Esophagus (tissue), 2 donors: ENCODE measurements at regions not wholly inside any gene's neighbourhood (a gene's known extent, or its start where the extent isn't known, plus 50 kb on each side); places are given as distances from the start of the nearest gene placed in this dataset.

Source experiments
- H3K27ac ChIP-seq, 2 donors: one replicate each; pipeline ENCODE4 v1.5.1; 2013; ENCODE audit warnings: low read depth in 2 of 2, mild to moderate bottlenecking in 2 of 2, inconsistent platforms in 1 of 2, low read length in 1 of 2, moderate library complexity in 1 of 2
- H3K27me3 ChIP-seq, 2 donors: one replicate each; pipeline ENCODE4 v1.6.1; 2013; ENCODE audit warnings: low read length in 2 of 2, control low read depth in 1 of 2, mild to moderate bottlenecking in 1 of 2; ENCODE audit not compliant: insufficient read depth in 2 of 2, control insufficient read depth in 1 of 2
- H3K36me3 ChIP-seq, 2 donors: one replicate each; pipeline ENCODE4 v1.6.1; 2013; ENCODE audit warnings: low read length in 1 of 2; ENCODE audit not compliant: control insufficient read depth in 2 of 2, insufficient read depth in 2 of 2
- H3K4me1 ChIP-seq, 2 donors: one replicate each; pipeline ENCODE4 v1.6.1; 2013; ENCODE audit warnings: low read length in 1 of 2; ENCODE audit not compliant: control insufficient read depth in 2 of 2, insufficient read depth in 2 of 2
- H3K4me3 ChIP-seq, 2 donors: one replicate each; pipeline ENCODE4 v1.5.1; 2013; ENCODE audit warnings: low read length in 2 of 2, mild to moderate bottlenecking in 2 of 2, low read depth in 1 of 2, moderate library complexity in 1 of 2
- H3K9me3 ChIP-seq, 2 donors: one replicate each; pipeline ENCODE4 v1.6.1; 2013; ENCODE audit warnings: mild to moderate bottlenecking in 2 of 2, low read depth in 1 of 2, low read length in 1 of 2, moderate library complexity in 1 of 2; ENCODE audit not compliant: control insufficient read depth in 2 of 2, insufficient read depth in 1 of 2
- WGBS, 2 donors: extraction: QIAGEN DNeasy Blood & Tissue Kit; methylation state at CpG; one replicate each; pipeline ENCODE4 v1.1.7; 2013; 5-methylcytosine and 5-hydroxymethylcytosine counted together
- donor health status: healthy with polysubstance abuse.
- donor health status: Bipolar disorder and iron deficiency.

DNA sequence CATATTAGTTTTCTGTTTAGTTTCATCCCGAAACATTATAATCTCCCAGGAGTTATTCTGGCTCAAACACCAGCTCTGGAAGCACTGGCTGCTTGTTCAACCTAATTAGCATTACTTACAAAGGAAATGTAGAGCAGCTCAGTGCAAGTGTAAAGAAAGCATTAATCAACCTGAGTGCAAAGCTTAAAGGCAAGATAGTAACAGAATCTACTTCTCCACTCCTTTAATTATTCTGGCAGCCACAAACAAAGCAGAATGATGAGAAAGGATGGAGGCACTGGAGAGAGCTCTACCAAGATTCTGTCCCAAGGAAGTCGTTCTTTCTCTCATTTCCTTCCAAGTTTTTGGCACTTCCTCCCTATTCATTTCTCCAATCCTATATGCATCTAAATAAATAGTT lies 1384.0 kb downstream of the ZPLD1 start:
- no peaks in the 10 kb centered on the region for H3K9me3 ChIP-seq
- no peak overlapping the region for H3K27ac ChIP-seq
- H3K36me3 ChIP-seq = no peaks in the 10 kb centered on the region
- no peaks in the 10 kb centered on the region for H3K27me3 ChIP-seq
- H3K4me1 ChIP-seq = no peaks in the 10 kb centered on the region
- 21 to 36% methylated on average over 2 of the region's 2 CpGs for WGBS, 2 donors
- H3K4me3 ChIP-seq = no peak overlapping the region

DNA sequence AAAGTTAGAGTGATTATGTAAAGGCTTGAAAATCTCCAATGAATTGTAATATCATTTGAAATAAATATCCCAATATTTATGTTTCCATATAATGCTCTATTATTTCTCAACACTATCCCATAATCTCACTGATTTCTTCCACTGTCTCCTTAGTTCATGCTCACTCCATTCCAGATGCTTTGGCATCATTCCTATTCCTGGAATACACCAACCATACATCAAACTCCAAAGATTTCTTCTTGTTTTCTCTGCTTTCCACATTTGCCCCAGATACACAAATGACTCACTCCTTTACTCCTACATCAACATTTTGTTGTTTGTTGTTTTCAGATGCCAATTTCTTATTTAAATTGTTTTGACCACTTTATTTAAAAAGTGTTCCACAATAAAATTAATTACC lies 1390.8 kb downstream of the ZPLD1 start:
- H3K4me1 ChIP-seq = no peaks in the 10 kb centered on the region
- no peaks in the 10 kb centered on the region for H3K9me3 ChIP-seq
- no peaks in the 10 kb centered on the region for H3K36me3 ChIP-seq
- H3K27me3 ChIP-seq = no peaks in the 10 kb centered on the region
- no peak overlapping the region for H3K4me3 ChIP-seq
- no peak overlapping the region for H3K27ac ChIP-seq

DNA sequence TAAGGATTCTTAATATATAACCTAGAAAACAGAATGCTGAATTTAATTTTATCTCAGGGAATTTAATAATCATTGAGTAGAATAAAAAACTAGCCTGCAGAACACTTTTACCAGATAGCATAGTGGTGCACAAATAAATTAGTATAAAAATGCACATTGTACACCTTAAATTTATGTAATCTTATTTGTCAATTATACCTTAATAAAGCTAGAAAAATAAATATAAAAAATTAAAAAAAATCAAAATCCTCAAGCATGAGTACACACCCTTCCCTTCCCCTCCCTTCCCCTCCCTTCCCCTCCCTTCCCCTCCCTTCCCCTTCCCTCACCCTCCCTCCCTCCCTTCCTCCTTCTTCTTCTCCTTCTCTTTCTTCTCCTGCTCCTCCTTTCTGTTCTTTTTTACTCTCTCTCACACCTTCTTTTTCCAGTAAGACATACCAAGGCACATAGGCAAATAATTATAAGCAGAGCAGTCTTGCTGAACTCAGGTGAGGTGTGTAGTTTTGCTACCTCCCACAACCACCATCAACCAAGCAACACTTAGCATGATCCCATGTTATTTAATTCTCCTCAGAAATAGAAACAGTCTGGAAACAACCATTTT lies 1395.0 kb downstream of the ZPLD1 start:
- Histone ChIP-seq H3K9me3 (no peaks in the 10 kb centered on the region), H3K27ac (no peak overlapping the region), H3K27me3 (no peaks in the 10 kb centered on the region), H3K36me3 (no peaks in the 10 kb centered on the region), H3K4me3 (no peak overlapping the region), H3K4me1 (no peaks in the 10 kb centered on the region)

DNA sequence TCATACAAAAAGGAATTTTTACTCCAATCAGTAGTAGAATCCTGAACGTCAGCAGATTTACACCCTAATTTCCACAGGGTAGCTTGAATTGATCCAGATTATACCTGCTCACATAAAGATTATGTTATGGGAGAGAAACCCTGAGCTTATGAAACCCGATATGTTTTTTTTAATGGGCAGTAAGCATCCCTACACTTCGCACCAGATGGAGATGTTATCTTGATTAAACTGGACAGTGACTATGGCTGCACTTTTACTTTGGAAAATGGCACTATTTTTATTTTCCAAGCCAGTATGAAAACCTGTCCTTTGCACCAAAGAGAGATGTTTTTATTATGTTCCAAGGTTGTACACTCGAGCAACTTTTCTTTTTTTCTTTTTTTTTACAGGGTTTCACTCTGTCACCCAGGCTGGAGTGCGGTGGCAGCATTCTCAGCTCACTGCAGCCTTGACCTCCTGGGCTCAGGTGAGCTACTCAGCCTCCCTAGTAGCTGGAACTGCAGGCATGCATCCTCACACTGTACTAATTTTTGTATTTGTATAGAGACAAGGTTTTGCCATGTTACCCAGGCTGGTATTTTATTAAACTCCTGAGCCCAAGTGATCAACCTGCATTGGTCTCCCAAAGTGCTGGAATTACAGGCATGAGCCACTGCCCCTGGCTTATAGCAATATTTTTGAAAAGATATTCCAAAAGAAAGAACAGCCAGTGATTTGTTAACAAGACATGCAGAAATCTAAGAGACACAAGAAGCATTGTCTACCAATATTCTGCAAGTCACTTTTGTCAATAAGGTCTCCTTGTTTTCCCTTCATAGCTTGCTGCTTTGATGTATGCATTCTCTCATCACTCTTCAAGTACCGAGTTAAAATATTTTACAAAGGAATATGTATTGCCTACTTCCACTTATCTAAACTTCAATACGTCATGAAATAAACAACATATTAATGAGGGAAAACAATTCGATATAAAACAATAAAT lies 1412.6 kb downstream of the ZPLD1 start:
- 70 to 76% methylated on average over 8 of the region's 8 CpGs for WGBS, 2 donors
- Histone ChIP-seq H3K36me3 (no peaks in the 10 kb centered on the region), H3K27me3 (no peaks in the 10 kb centered on the region), H3K27ac (no peak overlapping the region), H3K4me1 (no peaks in the 10 kb centered on the region), H3K4me3 (no peak overlapping the region), H3K9me3 (no peaks in the 10 kb centered on the region)

DNA sequence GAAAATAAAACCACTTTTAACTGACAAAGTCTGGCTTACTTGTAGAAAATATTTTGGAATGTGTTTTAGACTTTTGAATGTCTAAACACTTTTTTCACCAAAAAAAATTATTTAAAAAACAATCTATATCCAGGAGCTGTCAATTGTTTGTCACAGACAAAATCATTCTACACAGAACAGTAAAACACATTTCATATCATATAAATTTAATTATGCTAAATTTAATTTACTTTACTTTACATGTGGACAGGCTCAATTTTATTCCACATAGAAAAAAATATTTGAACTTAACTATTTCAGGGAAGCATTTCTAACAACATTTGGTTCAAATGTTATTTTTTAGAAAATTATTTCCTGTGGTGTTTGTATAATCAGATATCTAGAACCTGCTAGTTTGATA lies 1417.0 kb downstream of the ZPLD1 start:
- no peaks in the 10 kb centered on the region for H3K36me3 ChIP-seq
- H3K27me3 ChIP-seq = no peaks in the 10 kb centered on the region
- no peaks in the 10 kb centered on the region for H3K9me3 ChIP-seq
- no peak overlapping the region for H3K4me3 ChIP-seq
- H3K4me1 ChIP-seq = no peaks in the 10 kb centered on the region
- H3K27ac ChIP-seq = no peak overlapping the region

DNA sequence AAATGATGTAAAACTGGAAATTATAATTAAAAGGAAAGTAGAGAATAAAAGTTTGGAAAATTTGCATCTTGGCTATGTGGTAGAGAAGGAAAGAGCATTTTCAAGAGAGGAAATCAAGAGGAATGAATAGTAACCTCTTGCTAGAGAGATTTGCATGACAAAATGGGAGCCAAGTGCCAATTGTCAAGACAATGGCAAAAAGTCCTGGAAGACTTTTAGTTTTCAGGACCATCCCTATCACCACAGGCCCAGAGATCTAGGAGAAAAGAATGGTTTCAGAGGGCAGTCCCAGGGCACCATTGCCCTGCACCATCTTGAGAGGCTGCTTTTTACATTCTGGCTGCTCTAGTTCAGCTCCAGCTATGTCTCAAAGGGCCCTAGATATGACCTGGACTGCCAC lies 1427.6 kb downstream of the ZPLD1 start:
- Histone ChIP-seq H3K4me3 (no peak overlapping the region), H3K36me3 (no peaks in the 10 kb centered on the region), H3K27ac (no peak overlapping the region), H3K9me3 (peaks cover 5% of the 10 kb centered on the region in 2 donors), H3K4me1 (no peaks in the 10 kb centered on the region), H3K27me3 (no peaks in the 10 kb centered on the region)

DNA sequence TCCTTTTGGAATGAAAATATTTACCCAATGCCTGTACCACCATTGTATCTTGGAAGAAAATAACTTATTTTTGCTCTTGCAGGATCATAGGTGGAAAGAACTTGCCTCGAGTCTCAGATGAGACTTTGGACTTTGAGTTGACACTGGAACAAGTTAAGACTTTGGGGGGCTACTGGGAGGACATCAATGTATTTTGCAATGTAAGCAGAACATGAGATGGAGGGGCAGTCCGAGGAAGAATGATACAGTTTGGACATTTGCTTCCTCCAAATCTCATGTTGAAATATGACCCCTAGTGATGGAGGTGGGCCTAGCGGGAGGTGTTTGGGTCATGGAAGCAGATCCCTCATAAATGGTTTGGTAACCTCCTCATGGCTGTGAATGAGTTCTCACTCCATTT lies 1428.6 kb downstream of the ZPLD1 start:
- Histone ChIP-seq H3K4me1 (no peaks in the 10 kb centered on the region), H3K9me3 (peaks cover 5% of the 10 kb centered on the region in 2 donors)
- 71 to 75% methylated on average over 3 of the region's 3 CpGs for WGBS, 2 donors

DNA sequence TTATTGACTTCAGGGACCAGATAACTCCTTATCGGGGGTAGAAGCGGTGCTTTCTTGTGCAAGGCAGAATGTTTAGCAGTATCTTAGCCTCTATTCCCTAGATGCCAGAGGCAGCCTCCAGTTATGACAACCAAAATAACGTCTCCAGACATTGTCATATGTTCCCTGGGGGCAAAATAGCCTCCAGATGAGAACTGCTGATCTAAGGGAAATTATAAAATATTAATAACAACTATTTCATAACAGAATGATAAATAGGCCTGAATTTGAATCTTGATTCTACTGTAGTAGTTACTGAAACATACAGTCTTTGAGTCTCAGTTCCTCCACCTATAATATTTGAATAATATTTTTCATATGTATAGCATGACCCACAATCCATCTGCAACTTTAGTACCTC lies 1431.3 kb downstream of the ZPLD1 start:
- Histone ChIP-seq H3K27ac (no peak overlapping the region), H3K4me3 (no peak overlapping the region), H3K27me3 (no peaks in the 10 kb centered on the region), H3K9me3 (peaks cover 5% of the 10 kb centered on the region in 2 donors), H3K4me1 (no peaks in the 10 kb centered on the region), H3K36me3 (no peaks in the 10 kb centered on the region)
- 74 to 75% methylated on average over 3 of the region's 3 CpGs for WGBS, 2 donors

More for the DNA sequence above, 1428.6 kb downstream of the ZPLD1 start:
- Histone ChIP-seq H3K27me3 (no peaks in the 10 kb centered on the region), H3K27ac (no peak overlapping the region), H3K36me3 (no peaks in the 10 kb centered on the region), H3K4me3 (no peak overlapping the region)

DNA sequence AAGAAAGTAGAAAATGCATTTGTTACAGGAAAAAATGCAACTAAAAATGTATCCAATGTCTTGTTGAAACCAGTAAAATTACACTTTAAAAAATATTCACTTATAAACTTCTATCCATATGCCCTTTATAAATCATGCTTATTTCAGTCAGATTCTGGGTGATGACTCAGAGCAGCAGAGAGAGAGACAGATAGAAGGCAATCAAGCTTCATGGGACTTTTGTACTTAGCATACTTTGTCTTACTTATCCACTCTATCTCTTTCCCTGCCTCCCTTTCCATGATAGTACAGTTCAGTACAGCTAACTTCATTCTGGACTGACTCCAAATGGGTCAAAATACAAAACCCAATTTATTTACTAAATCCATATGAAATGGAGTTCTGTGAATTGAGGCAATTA lies 1438.2 kb downstream of the ZPLD1 start:
- H3K9me3 ChIP-seq = no peaks in the 10 kb centered on the region
- no peaks in the 10 kb centered on the region for H3K36me3 ChIP-seq
- H3K4me1 ChIP-seq = no peaks in the 10 kb centered on the region
- no peak overlapping the region for H3K27ac ChIP-seq
- no peak overlapping the region for H3K4me3 ChIP-seq
- no peaks in the 10 kb centered on the region for H3K27me3 ChIP-seq
